Fibroblast of lung (primary cell): ENCODE measurements at regions not wholly inside any gene's neighbourhood (a gene's known extent, or its start where the extent isn't known, plus 50 kb on each side); places are given as distances from the start of the nearest gene placed in this dataset.
A peak's percentile ranks its signal among the peaks of the same experiment; 100 is the strongest.

Experiments used
- DNase-seq, 2 donors: peaks; one replicate each; pipeline versions ENCODE4 v3.0.0 to v3.0.0-alpha.2; 2010; ENCODE audit warnings: low read depth in 2 of 2
- H2AFZ ChIP-seq: 2 replicates; pipeline ENCODE4 v1.5.1; 2012; ENCODE audit warnings: low read length, control low read depth, inconsistent platforms
- H3K27ac ChIP-seq: 2 replicates; pipeline ENCODE4 v1.5.1; 2011; ENCODE audit warnings: low read length, control low read depth; ENCODE audit not compliant: insufficient read depth
- H3K27me3 ChIP-seq: 2 replicates; pipeline ENCODE4 v1.5.1; 2011; ENCODE audit warnings: mild to moderate bottlenecking, low read length; ENCODE audit not compliant: control insufficient read depth, insufficient read depth
- H3K36me3 ChIP-seq: 2 replicates; pipeline ENCODE4 v1.5.1; 2011; ENCODE audit warnings: low read length; ENCODE audit not compliant: control insufficient read depth, insufficient read depth
- H3K4me1 ChIP-seq: 2 replicates; pipeline ENCODE4 v1.5.1; 2011; ENCODE audit warnings: low read length; ENCODE audit not compliant: control insufficient read depth, insufficient read depth; ENCODE audit errors: extremely low read depth
- H3K4me2 ChIP-seq: 2 replicates; pipeline ENCODE4 v1.5.1; 2011; ENCODE audit warnings: low read length, control low read depth; ENCODE audit not compliant: insufficient read depth; ENCODE audit errors: extremely low read depth
- H3K4me3 ChIP-seq, 4 experiments: fragments of 200-600 bp in 1 of 4; sonication (generic) in 1 of 4; replicated peaks in 1 of 4; 2 replicates each; pipeline ENCODE4 v1.5.1; 2011 to 2016; ENCODE audit warnings: low read length in 4 of 4, low read depth in 3 of 4, mild to moderate bottlenecking in 3 of 4, control low read depth in 2 of 4, inconsistent platforms in 1 of 4, mixed read lengths in 1 of 4; ENCODE audit not compliant: insufficient read depth in 1 of 4; ENCODE audit errors: control extremely low read depth in 1 of 4
- H3K79me2 ChIP-seq: 2 replicates; pipeline ENCODE4 v1.5.1; 2012; ENCODE audit warnings: mild to moderate bottlenecking, low read length, inconsistent platforms; ENCODE audit not compliant: control insufficient read depth, insufficient read depth
- H3K9ac ChIP-seq: 2 replicates; pipeline ENCODE4 v1.5.1; 2011; ENCODE audit warnings: mild to moderate bottlenecking, low read length, control low read depth; ENCODE audit not compliant: insufficient read depth
- H3K9me3 ChIP-seq: 2 replicates; pipeline ENCODE4 v1.5.1; 2012; ENCODE audit warnings: low read depth, low read length; ENCODE audit not compliant: control insufficient read depth, insufficient read depth
- H4K20me1 ChIP-seq: 2 replicates; pipeline ENCODE4 v1.5.1; 2011; ENCODE audit warnings: low read length; ENCODE audit not compliant: control insufficient read depth, insufficient read depth; ENCODE audit errors: extremely low read depth
- EZH2 ChIP-seq: IDR thresholded peaks from 2 replicates; pipeline ENCODE4 v1.5.1; 2012; ENCODE audit warnings: low read length, control low read depth, mild to moderate bottlenecking; ENCODE audit errors: missing control alignments
- TF ChIP-seq, protein P1 (sequence below), 2 donors: IDR thresholded peaks in 1 of 2; conservative IDR thresholded peaks in 1 of 2; 1 replicate in 1 of 2; 2 replicates in 1 of 2; pipeline ENCODE4 v1.5.1; 2011 to 2012; ENCODE audit warnings: low read length in 2 of 2, control low read depth in 1 of 2, inconsistent platforms in 1 of 2, low read depth in 1 of 2, mild to moderate bottlenecking in 1 of 2

GRCh38 chr2:17416884-17417391, 101.3 kb downstream of the RAD51AP2 start:
- Histone ChIP-seq H4K20me1 (no peaks in the 10 kb centered on the region), H2AFZ (no peak overlapping the region), H3K27me3 (no peaks in the 10 kb centered on the region), H3K4me2 (no peak overlapping the region), H3K36me3 (no peaks in the 10 kb centered on the region), H3K9ac (no peak overlapping the region), H3K27ac (peak overlapping the region; percentile 47), H3K79me2 (no peaks in the 10 kb centered on the region), H3K4me1 (peaks cover 5% of the 10 kb centered on the region), H3K9me3 (no peaks in the 10 kb centered on the region), H3K4me3 (no peak overlapping the region)
- TF ChIP-seq EZH2: no peak
- TF ChIP-seq, protein P1, sequence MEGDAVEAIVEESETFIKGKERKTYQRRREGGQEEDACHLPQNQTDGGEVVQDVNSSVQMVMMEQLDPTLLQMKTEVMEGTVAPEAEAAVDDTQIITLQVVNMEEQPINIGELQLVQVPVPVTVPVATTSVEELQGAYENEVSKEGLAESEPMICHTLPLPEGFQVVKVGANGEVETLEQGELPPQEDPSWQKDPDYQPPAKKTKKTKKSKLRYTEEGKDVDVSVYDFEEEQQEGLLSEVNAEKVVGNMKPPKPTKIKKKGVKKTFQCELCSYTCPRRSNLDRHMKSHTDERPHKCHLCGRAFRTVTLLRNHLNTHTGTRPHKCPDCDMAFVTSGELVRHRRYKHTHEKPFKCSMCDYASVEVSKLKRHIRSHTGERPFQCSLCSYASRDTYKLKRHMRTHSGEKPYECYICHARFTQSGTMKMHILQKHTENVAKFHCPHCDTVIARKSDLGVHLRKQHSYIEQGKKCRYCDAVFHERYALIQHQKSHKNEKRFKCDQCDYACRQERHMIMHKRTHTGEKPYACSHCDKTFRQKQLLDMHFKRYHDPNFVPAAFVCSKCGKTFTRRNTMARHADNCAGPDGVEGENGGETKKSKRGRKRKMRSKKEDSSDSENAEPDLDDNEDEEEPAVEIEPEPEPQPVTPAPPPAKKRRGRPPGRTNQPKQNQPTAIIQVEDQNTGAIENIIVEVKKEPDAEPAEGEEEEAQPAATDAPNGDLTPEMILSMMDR (conservative IDR thresholded peaks at IDR 0.05 in 1 of 2, IDR thresholded peaks at IDR 0.05 in 1 of 2; ENCODE audit: low read depth in 1 of 2, low read length in 2 of 2): no peak
- DNase-seq: peak; percentile 84 to 100

DNA sequence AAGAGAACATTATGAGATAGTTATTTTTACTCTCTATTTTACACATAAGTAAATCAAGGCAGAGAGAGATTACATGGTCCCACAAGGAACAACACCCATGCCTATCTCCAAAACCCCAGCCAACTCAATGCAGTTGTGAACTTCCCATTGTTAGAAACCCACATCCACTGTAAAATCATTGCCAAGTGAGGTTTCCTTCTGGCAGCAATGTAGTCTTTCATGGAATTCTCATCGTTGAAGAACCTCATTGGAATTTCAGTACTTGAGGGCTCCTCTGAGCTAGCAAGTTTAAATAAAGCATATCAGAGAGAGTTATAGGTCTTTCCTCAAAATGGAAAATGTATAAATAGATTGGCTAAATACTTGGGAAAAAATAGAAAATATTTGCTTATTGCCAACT, 105.2 kb downstream of the RAD51AP2 start:
- Histone ChIP-seq H4K20me1 (no peaks in the 10 kb centered on the region), H3K27ac (no peak overlapping the region), H3K27me3 (no peaks in the 10 kb centered on the region), H3K79me2 (no peaks in the 10 kb centered on the region), H3K4me2 (no peak overlapping the region), H2AFZ (no peak overlapping the region), H3K9me3 (no peaks in the 10 kb centered on the region), H3K4me1 (peaks cover 5% of the 10 kb centered on the region), H3K36me3 (no peaks in the 10 kb centered on the region), H3K9ac (no peak overlapping the region), H3K4me3 (no peak overlapping the region)
- TF ChIP-seq, protein P1 (conservative IDR thresholded peaks at IDR 0.05 in 1 of 2, IDR thresholded peaks at IDR 0.05 in 1 of 2; ENCODE audit: low read depth in 1 of 2, low read length in 2 of 2): no peak
- DNase-seq: peak in 1 of 2 donors; percentile 94

- no peak overlapping the region for H2AFZ ChIP-seq
- H3K4me3 ChIP-seq: no peak overlapping the region
- H3K9me3 ChIP-seq: no peaks in the 10 kb centered on the region
- no peaks in the 10 kb centered on the region for H3K27me3 ChIP-seq
- H3K9ac ChIP-seq: no peak overlapping the region
- H3K4me1 ChIP-seq: no peaks in the 10 kb centered on the region
- TF ChIP-seq, protein P1 (conservative IDR thresholded peaks at IDR 0.05 in 1 of 2, IDR thresholded peaks at IDR 0.05 in 1 of 2; ENCODE audit: low read depth in 1 of 2, low read length in 2 of 2): no peak
- no peak for TF ChIP-seq EZH2
- no peak overlapping the region for H3K4me2 ChIP-seq
- no peaks in the 10 kb centered on the region for H3K36me3 ChIP-seq
- H4K20me1 ChIP-seq: no peaks in the 10 kb centered on the region
- no peak for DNase-seq
- H3K27ac ChIP-seq: no peak overlapping the region
- H3K79me2 ChIP-seq: no peaks in the 10 kb centered on the region
These were observed 117.1 kb downstream of the RAD51AP2 start for GRCh38 chr2:17401096-17401495.
